IPS-NIHi7 (cell line): ENCODE measurements at regions not wholly inside any gene's neighbourhood (a gene's known extent, or its start where the extent isn't known, plus 50 kb on each side); places are given as distances from the start of the nearest gene placed in this dataset.

ENCODE experiments used
- DNase-seq: peaks from one replicate; pipeline ENCODE4 v3.0.0; 2012; ENCODE audit warnings: mixed read lengths; ENCODE audit errors: extremely low spot score

DNA sequence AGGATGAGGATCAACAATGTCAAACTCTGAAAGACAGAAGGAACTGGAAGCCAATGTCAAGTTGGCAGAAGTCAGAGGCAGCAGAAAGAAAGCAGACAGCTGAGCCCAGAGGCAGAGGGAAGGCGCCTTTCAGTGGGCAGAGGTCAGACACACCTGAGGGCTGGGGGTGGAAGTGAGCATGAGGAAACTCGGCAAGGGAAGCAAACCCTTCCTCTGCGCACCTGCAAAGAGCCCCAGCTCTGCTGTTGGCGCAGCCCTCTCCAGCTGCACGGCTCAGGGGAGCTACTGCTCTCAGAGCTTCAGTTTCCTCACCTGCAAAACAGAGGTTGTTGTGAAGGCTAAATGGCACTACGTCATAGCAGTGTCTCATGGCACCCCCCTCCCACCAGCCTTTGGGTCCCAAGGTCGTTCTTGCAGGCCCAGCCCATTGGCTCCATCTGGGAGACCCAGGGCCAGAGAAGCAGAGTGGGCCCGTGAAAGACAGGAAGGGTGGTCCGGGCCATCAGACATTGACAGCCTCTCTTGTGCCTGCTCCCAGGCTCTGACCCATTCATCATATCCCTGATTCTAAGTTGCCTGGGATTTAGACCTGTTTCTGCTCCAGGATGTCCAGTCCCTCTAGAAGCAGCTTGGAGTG lies 53.3 kb upstream of the SLC6A11 start:
- no peak for DNase-seq

DNA sequence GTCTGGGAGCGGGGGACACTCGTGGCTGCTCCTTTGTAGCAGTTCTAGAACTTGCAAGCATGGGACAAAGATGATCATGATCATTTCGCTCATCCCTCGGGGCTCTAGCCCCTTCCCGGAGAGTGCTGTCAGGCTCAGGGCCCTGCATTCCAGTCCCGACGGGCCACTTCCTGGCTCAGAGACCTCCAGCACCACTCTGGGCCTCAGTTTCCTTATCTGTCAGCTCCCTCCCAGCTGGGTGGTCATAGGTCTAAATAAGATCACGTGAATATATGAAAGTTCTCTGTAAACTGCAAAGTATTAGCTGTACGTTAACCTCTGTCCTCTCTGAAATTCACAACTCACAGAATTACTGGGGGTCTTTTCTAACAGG lies 52.8 kb upstream of the SLC6A11 start:
- no peak for DNase-seq

GRCh38 chr3:10763817-10764258 lies 52.2 kb upstream of the SLC6A11 start:
- no peak for DNase-seq

DNA sequence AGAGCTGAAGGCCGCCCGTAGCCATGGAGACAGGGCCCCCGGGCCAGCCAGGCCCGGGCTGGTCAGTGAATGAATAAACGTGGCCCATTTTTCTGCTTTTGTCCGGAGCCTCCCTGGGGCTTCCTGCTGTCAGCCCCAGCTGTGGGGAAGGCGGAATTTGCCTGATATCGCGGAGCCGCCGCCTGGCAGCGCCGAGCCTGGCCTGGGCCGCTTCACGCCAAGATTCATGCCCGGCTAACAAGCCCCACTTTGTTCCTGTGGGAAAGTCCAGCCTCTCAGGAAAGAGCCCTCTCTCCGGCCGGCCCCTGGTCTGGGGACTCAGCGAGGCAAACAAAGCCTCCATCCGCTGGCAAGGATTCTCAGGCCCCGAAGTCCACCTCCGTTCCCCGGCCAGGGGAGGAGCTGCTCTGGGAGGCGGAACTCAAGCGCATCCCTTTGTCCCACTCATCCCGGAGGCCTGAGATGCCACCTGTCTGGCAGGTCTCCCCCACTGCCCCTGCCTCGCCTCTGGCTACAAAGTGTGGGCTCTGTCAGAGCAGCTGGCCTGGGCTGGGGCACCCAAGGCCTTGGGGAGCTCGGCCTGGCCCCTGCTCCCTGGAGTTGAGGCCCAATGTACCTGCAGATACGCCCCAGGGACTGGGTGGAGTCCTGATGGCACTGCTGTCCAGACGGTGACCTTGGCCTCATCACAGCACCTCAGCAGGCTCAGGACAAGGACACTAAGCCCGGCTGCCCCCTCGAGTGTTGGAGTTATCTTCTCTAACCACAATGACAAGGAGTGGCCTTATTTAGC lies 51.6 kb upstream of the SLC6A11 start:
- DNase-seq, result no peak

DNA sequence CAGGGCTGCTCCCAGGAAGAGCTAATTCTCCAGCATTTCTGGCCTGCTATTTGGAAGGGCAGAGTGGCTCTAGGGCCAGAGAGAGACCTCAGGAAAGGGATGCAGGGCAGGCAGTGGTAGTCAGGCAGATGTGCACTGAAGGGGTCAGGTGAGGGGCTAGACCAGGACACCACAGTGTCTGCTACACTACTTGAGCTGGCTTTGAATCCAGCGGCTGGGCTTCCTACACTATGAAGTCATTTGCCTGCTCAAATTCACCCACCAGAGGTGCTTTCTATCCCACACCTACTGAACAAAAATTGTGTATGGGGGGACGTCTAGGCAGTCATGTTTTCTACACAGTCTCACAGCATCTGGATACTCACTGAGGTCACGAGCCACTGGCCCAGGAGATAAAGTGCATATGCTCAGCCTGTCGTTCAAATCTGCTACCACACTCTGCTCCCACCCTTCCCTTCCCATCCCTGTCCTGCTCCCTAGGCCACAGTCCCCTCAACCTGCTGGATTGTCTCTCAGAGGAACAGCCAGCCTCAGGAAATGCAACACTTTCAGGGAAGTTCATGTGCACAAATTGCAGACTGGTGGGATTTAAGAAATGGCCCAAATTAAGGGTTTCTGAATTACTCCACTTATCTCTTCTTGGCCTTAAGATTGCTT lies 49.9 kb upstream of the SLC6A11 start:
- no peak for DNase-seq
